CD4-positive, alpha-beta T cell (primary cell): ENCODE measurements at regions not wholly inside any gene's neighbourhood (a gene's known extent, or its start where the extent isn't known, plus 50 kb on each side); places are given as distances from the start of the nearest gene placed in this dataset.

ENCODE experiments used
- ATAC-seq: fragments of 200-7000 bp; cut with Tn5 transposase; one replicate; pipeline ENCODE4 v1.10.0; 2022; ENCODE audit warnings: mild to moderate bottlenecking; ENCODE audit not compliant: poor library complexity
- CTCF ChIA-PET: fragments of 350-600 bp; sonication (Branson Sonifier 250); formaldehyde crosslinking; loops from one replicate; lab custom pipeline; 2021; ENCODE audit warnings: antibody characterized with exemption, inconsistent platforms; lab: Charles Lee
- POLR2A ChIA-PET: fragments of 350-600 bp; sonication (Branson Sonifier 250); formaldehyde crosslinking; loops from one replicate; lab custom pipeline; 2021; ENCODE audit warnings: antibody characterized with exemption, inconsistent platforms; lab: Charles Lee
- DNase-seq, 14 experiments: peaks; one replicate each; pipeline ENCODE4 v3.0.0-alpha.2; 2013 to 2020; ENCODE audit warnings: mixed read lengths in 2 of 14
- H3K27ac ChIP-seq, 2 donors: one replicate each; pipeline versions ENCODE4 v1.5.1 to v1.7.0; 2013; ENCODE audit warnings: low read length in 2 of 2, low read depth in 1 of 2, mild to moderate bottlenecking in 1 of 2
- H3K27me3 ChIP-seq, 2 experiments: 1 replicate in 1 of 2; 2 replicates in 1 of 2; pipeline versions ENCODE4 v1.6.1 to v1.7.0; 2013; ENCODE audit warnings: low read length in 2 of 2, control low read depth in 1 of 2, mild to moderate bottlenecking in 1 of 2, moderate library complexity in 1 of 2; ENCODE audit not compliant: insufficient read depth in 2 of 2, control insufficient read depth in 1 of 2
- H3K36me3 ChIP-seq: one replicate; pipeline ENCODE4 v1.6.1; 2013; ENCODE audit warnings: low read length, control low read depth; ENCODE audit not compliant: insufficient read depth
- H3K4me1 ChIP-seq: one replicate; pipeline ENCODE4 v1.6.1; 2013; ENCODE audit warnings: low read length, control low read depth; ENCODE audit not compliant: insufficient read depth
- H3K4me3 ChIP-seq: one replicate; pipeline ENCODE4 v1.5.1; 2013; ENCODE audit warnings: mild to moderate bottlenecking, low read length, moderate library complexity
- H3K9me3 ChIP-seq, 2 experiments: 1 replicate in 1 of 2; 2 replicates in 1 of 2; pipeline versions ENCODE4 v1.6.1 to v1.7.0; 2013; ENCODE audit warnings: low read length in 2 of 2, mild to moderate bottlenecking in 2 of 2, control low read depth in 1 of 2, moderate library complexity in 1 of 2; ENCODE audit not compliant: control insufficient read depth in 1 of 2, insufficient read depth in 1 of 2
- H3K27ac Mint-ChIP-seq: one replicate; pipeline ENCODE4 v1.8.0; 2020; ENCODE audit warnings: mixed read lengths
- H3K27me3 Mint-ChIP-seq: one replicate; pipeline ENCODE4 v1.8.0; 2021; ENCODE audit warnings: mixed read lengths
- H3K36me3 Mint-ChIP-seq: one replicate; pipeline ENCODE4 v1.8.0; 2021; ENCODE audit warnings: low read depth, mixed read lengths
- H3K4me1 Mint-ChIP-seq: one replicate; pipeline ENCODE4 v1.8.0; 2021; ENCODE audit warnings: low read depth, mixed read lengths
- H3K4me3 Mint-ChIP-seq: one replicate; pipeline ENCODE4 v1.8.0; 2020; ENCODE audit warnings: mild to moderate bottlenecking, mixed read lengths
- H3K9me3 Mint-ChIP-seq: one replicate; pipeline ENCODE4 v1.8.0; 2020; ENCODE audit warnings: mixed read lengths
- CTCF ChIP-seq: fragments of 200-600 bp; IDR thresholded peaks from one replicate; pipeline ENCODE4 v1.8.0; 2022; ENCODE audit warnings: antibody characterized with exemption, mild to moderate bottlenecking
- intact Hi-C, 2 experiments: fragments of 100-400 bp; cut with DNase I in 1 of 2; cut with micrococcal nuclease in 1 of 2; formaldehyde crosslinking; loops; one replicate each; pipeline versions ENCODE4 v1.15.1 to v1.9.0; 2023 to 2025; cut with DNase I, micrococcal nuclease

GRCh38 chr5:123706531-123706930, 194.6 kb downstream of the CSNK1G3 start:
- Mint-ChIP-seq H3K36me3 (no peaks in the 10 kb centered on the region), H3K4me1 (no peaks in the 10 kb centered on the region), H3K4me3 (no peak overlapping the region), H3K27ac (no peak overlapping the region), H3K9me3 (no peaks in the 10 kb centered on the region), H3K27me3 (no peaks in the 10 kb centered on the region)
- ATAC-seq (no peak), DNase-seq (no peak)
- Histone ChIP-seq H3K9me3 (no peaks in the 10 kb centered on the region), H3K27ac (no peak overlapping the region), H3K4me3 (no peak overlapping the region), H3K36me3 (no peaks in the 10 kb centered on the region), H3K4me1 (no peaks in the 10 kb centered on the region), H3K27me3 (no peaks in the 10 kb centered on the region)
- ChIA-PET POLR2A (no interaction called here), CTCF (no interaction called here)
- intact Hi-C loops: no loop called here
- no peak for TF ChIP-seq CTCF

- Mint-ChIP-seq H3K27ac (no peak overlapping the region), H3K27me3 (no peaks in the 10 kb centered on the region), H3K4me3 (no peak overlapping the region), H3K36me3 (no peaks in the 10 kb centered on the region), H3K9me3 (no peaks in the 10 kb centered on the region), H3K4me1 (no peaks in the 10 kb centered on the region)
- H3K9me3 ChIP-seq: no peaks in the 10 kb centered on the region
- TF ChIP-seq CTCF: no peak
- no peaks in the 10 kb centered on the region for H3K36me3 ChIP-seq
- CTCF ChIA-PET: no interaction called here
- no peaks in the 10 kb centered on the region for H3K27me3 ChIP-seq
- DNase-seq: no peak
- H3K4me1 ChIP-seq: no peaks in the 10 kb centered on the region
- no peak overlapping the region for H3K4me3 ChIP-seq
- intact Hi-C loops: no loop called here
- H3K27ac ChIP-seq: no peak overlapping the region
- POLR2A ChIA-PET: no interaction called here
- no peak for ATAC-seq
These were observed 193.8 kb downstream of the CSNK1G3 start for GRCh38 chr5:123705741-123706140.

GRCh38 chr5:123701511-123702200, 189.7 kb downstream of the CSNK1G3 start:
- Mint-ChIP-seq H3K36me3 (no peaks in the 10 kb centered on the region), H3K4me3 (no peak overlapping the region), H3K4me1 (no peaks in the 10 kb centered on the region), H3K27me3 (no peaks in the 10 kb centered on the region), H3K27ac (no peak overlapping the region), H3K9me3 (peaks cover 3% of the 10 kb centered on the region)
- no peak for TF ChIP-seq CTCF
- DNase-seq (no peak), ATAC-seq (no peak)
- intact Hi-C loops: no loop called here
- peaks cover 0 to 3% of the 10 kb centered on the region in 2 experiments for H3K9me3 ChIP-seq
- H3K4me1 ChIP-seq: no peaks in the 10 kb centered on the region
- ChIA-PET POLR2A (no interaction called here), CTCF (no interaction called here)
- H3K4me3 ChIP-seq: no peak overlapping the region
- H3K27me3 ChIP-seq: no peaks in the 10 kb centered on the region
- H3K36me3 ChIP-seq: no peaks in the 10 kb centered on the region
- no peak overlapping the region for H3K27ac ChIP-seq
